WTC11 (cell line): ENCODE measurements at regions not wholly inside any gene's neighbourhood (a gene's known extent, or its start where the extent isn't known, plus 50 kb on each side); places are given as distances from the start of the nearest gene placed in this dataset.

Experiments
- ATAC-seq: fragments of 200-7000 bp; cut with Tn5 transposase; 2 replicates; pipeline ENCODE4 v1.10.0; 2021; ENCODE audit warnings: mild to moderate bottlenecking, moderate library complexity
- CTCF ChIA-PET: fragments of 300-600 bp; sonication (Branson Sonifier 250); formaldehyde crosslinking; loops from one replicate; lab custom pipeline; 2021; ENCODE audit warnings: antibody characterized with exemption; lab: Charles Lee
- POLR2A ChIA-PET: fragments of 350-600 bp; sonication (Branson Sonifier 250); formaldehyde crosslinking; loops from one replicate; lab custom pipeline; 2021; ENCODE audit warnings: antibody characterized with exemption; lab: Charles Lee
- DNase-seq: peaks from one replicate; pipeline ENCODE4 v3.0.0; 2021; ENCODE audit warnings: low spot score
- H3K27ac Mint-ChIP-seq: 2 replicates; pipeline ENCODE4 v1.8.0; 2021; ENCODE audit warnings: mixed read lengths
- H3K27me3 Mint-ChIP-seq: 2 replicates; pipeline ENCODE4 v1.8.0; 2021; ENCODE audit warnings: low read depth, mild to moderate bottlenecking, moderate library complexity, mixed read lengths
- H3K36me3 Mint-ChIP-seq: 2 replicates; pipeline ENCODE4 v1.8.0; 2021; ENCODE audit warnings: mixed read lengths
- H3K4me1 Mint-ChIP-seq: 2 replicates; pipeline ENCODE4 v1.8.0; 2022; ENCODE audit warnings: mixed read lengths
- H3K4me3 Mint-ChIP-seq: 2 replicates; pipeline ENCODE4 v1.8.0; 2021; ENCODE audit warnings: mild to moderate bottlenecking, moderate library complexity, mixed read lengths
- H3K9me3 Mint-ChIP-seq: 2 replicates; pipeline ENCODE4 v1.8.0; 2021; ENCODE audit warnings: mixed read lengths
- ARID4B ChIP-seq: sonication (generic); formaldehyde crosslinking; IDR thresholded peaks from 2 replicates; pipeline ENCODE4 v1.8.0; 2023; ENCODE audit warnings: missing genetic modification reagents, mild to moderate bottlenecking, borderline replicate concordance
- E2F4 ChIP-seq: sonication (generic); formaldehyde crosslinking; IDR thresholded peaks from 2 replicates; pipeline ENCODE4 v1.8.1; 2022; ENCODE audit warnings: low read depth, mild to moderate bottlenecking, moderate library complexity, missing genetic modification reagents, borderline replicate concordance
- IRF1 ChIP-seq: sonication (generic); formaldehyde crosslinking; IDR thresholded peaks from 2 replicates; pipeline ENCODE4 v1.8.0; 2023; ENCODE audit warnings: missing genetic modification reagents
- JAZF1 ChIP-seq: fragments of 250-450 bp; sonication (Bioruptor Pico); IDR thresholded peaks from 2 replicates; pipeline ENCODE4 v1.9.0; 2021; ENCODE audit warnings: moderate library complexity, mild to moderate bottlenecking, inconsistent platforms
- MXD4 ChIP-seq: fragments of 250-450 bp; sonication (Bioruptor Pico); IDR thresholded peaks from 2 replicates; pipeline ENCODE4 v1.8.0; 2021; ENCODE audit warnings: mild to moderate bottlenecking, moderate library complexity, borderline replicate concordance
- MYBL2 ChIP-seq: sonication (generic); formaldehyde crosslinking; IDR thresholded peaks from 2 replicates; pipeline ENCODE4 v1.8.1; 2023; ENCODE audit warnings: mild to moderate bottlenecking, moderate library complexity, missing genetic modification reagents
- OVOL2 ChIP-seq: fragments of 250-450 bp; sonication (Bioruptor Pico); IDR thresholded peaks from 2 replicates; pipeline ENCODE4 v1.9.0; 2021; ENCODE audit warnings: mild to moderate bottlenecking, borderline replicate concordance
- STAT6 ChIP-seq: sonication (generic); formaldehyde crosslinking; conservative IDR thresholded peaks from 2 replicates; pipeline ENCODE4 v1.8.1; 2023; ENCODE audit warnings: mild to moderate bottlenecking, low read depth, missing genetic modification reagents, moderate library complexity
- TEAD1 ChIP-seq: sonication (generic); formaldehyde crosslinking; IDR thresholded peaks from 2 replicates; pipeline ENCODE4 v1.8.0; 2022; ENCODE audit warnings: mild to moderate bottlenecking, missing genetic modification reagents
- ZBTB21 ChIP-seq: sonication (generic); formaldehyde crosslinking; IDR thresholded peaks from 2 replicates; pipeline ENCODE4 v1.8.1; 2023; ENCODE audit warnings: mild to moderate bottlenecking, missing genetic modification reagents, borderline replicate concordance
- ZMAT4 ChIP-seq: fragments of 250-450 bp; sonication (Bioruptor Pico); IDR thresholded peaks from 2 replicates; pipeline ENCODE4 v1.9.0; 2021; ENCODE audit warnings: mild to moderate bottlenecking
- ZNF416 ChIP-seq: fragments of 250-450 bp; sonication (Bioruptor Pico); IDR thresholded peaks from 2 replicates; pipeline ENCODE4 v1.9.0; 2021; ENCODE audit warnings: mild to moderate bottlenecking, inconsistent platforms
- ZNF423 ChIP-seq: fragments of 250-450 bp; sonication (Bioruptor Pico); IDR thresholded peaks from 2 replicates; pipeline ENCODE4 v2.1.2; 2022; ENCODE audit warnings: mild to moderate bottlenecking, moderate library complexity
- TF ChIP-seq, protein P1 (sequence below): sonication (generic); formaldehyde crosslinking; IDR thresholded peaks from 2 replicates; pipeline ENCODE4 v1.8.1; 2023; ENCODE audit warnings: mild to moderate bottlenecking, moderate library complexity, missing genetic modification reagents
- TF ChIP-seq, protein P2 (sequence below): fragments of 250-450 bp; sonication (Bioruptor Pico); IDR thresholded peaks from 2 replicates; pipeline ENCODE4 v1.8.0; 2021; ENCODE audit warnings: mild to moderate bottlenecking
- TF ChIP-seq, protein P3 (sequence below): fragments of 200-600 bp; IDR thresholded peaks from 2 replicates; pipeline ENCODE4 v1.8.0; 2022; ENCODE audit warnings: antibody characterized with exemption
- TF ChIP-seq, protein P4 (sequence below): fragments of 250-450 bp; sonication (Bioruptor Pico); IDR thresholded peaks from 2 replicates; pipeline ENCODE4 v2.1.2; 2022; ENCODE audit warnings: mild to moderate bottlenecking, moderate library complexity

GRCh38 chr2:16060936-16061338, 120.6 kb downstream of the MYCN start:
- Mint-ChIP-seq H3K27me3 (peaks cover 7% of the 10 kb centered on the region), H3K36me3 (peaks cover 38% of the 10 kb centered on the region), H3K27ac (no peak overlapping the region), H3K4me1 (peaks cover 6% of the 10 kb centered on the region), H3K4me3 (no peak overlapping the region), H3K9me3 (peaks cover 54% of the 10 kb centered on the region)
- TF ChIP-seq OVOL2 (CRISPR knock-in tag) = no peak
- no peak for TF ChIP-seq ZNF416 (CRISPR knock-in tag)
- TF ChIP-seq ZBTB21 (CRISPR knock-in tag) = no peak
- no peak for TF ChIP-seq IRF1 (CRISPR knock-in tag)
- TF ChIP-seq, protein P1, sequence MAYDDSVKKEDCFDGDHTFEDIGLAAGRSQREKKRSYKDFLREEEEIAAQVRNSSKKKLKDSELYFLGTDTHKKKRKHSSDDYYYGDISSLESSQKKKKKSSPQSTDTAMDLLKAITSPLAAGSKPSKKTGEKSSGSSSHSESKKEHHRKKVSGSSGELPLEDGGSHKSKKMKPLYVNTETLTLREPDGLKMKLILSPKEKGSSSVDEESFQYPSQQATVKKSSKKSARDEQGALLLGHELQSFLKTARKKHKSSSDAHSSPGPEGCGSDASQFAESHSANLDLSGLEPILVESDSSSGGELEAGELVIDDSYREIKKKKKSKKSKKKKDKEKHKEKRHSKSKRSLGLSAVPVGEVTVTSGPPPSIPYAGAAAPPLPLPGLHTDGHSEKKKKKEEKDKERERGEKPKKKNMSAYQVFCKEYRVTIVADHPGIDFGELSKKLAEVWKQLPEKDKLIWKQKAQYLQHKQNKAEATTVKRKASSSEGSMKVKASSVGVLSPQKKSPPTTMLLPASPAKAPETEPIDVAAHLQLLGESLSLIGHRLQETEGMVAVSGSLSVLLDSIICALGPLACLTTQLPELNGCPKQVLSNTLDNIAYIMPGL (CRISPR knock-in tag) = no peak
- no peak for TF ChIP-seq MYBL2 (CRISPR knock-in tag)
- TF ChIP-seq E2F4 (CRISPR knock-in tag) = no peak
- TF ChIP-seq TEAD1 (CRISPR knock-in tag) = no peak
- TF ChIP-seq, protein P2, sequence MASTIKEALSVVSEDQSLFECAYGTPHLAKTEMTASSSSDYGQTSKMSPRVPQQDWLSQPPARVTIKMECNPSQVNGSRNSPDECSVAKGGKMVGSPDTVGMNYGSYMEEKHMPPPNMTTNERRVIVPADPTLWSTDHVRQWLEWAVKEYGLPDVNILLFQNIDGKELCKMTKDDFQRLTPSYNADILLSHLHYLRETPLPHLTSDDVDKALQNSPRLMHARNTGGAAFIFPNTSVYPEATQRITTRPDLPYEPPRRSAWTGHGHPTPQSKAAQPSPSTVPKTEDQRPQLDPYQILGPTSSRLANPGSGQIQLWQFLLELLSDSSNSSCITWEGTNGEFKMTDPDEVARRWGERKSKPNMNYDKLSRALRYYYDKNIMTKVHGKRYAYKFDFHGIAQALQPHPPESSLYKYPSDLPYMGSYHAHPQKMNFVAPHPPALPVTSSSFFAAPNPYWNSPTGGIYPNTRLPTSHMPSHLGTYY (CRISPR knock-in tag) = no peak
- TF ChIP-seq ZNF423 (CRISPR knock-in tag) = no peak
- TF ChIP-seq, protein P3, sequence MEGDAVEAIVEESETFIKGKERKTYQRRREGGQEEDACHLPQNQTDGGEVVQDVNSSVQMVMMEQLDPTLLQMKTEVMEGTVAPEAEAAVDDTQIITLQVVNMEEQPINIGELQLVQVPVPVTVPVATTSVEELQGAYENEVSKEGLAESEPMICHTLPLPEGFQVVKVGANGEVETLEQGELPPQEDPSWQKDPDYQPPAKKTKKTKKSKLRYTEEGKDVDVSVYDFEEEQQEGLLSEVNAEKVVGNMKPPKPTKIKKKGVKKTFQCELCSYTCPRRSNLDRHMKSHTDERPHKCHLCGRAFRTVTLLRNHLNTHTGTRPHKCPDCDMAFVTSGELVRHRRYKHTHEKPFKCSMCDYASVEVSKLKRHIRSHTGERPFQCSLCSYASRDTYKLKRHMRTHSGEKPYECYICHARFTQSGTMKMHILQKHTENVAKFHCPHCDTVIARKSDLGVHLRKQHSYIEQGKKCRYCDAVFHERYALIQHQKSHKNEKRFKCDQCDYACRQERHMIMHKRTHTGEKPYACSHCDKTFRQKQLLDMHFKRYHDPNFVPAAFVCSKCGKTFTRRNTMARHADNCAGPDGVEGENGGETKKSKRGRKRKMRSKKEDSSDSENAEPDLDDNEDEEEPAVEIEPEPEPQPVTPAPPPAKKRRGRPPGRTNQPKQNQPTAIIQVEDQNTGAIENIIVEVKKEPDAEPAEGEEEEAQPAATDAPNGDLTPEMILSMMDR = no peak
- no peak for TF ChIP-seq ZMAT4 (CRISPR knock-in tag)
- TF ChIP-seq ARID4B = no peak
- TF ChIP-seq, protein P4, sequence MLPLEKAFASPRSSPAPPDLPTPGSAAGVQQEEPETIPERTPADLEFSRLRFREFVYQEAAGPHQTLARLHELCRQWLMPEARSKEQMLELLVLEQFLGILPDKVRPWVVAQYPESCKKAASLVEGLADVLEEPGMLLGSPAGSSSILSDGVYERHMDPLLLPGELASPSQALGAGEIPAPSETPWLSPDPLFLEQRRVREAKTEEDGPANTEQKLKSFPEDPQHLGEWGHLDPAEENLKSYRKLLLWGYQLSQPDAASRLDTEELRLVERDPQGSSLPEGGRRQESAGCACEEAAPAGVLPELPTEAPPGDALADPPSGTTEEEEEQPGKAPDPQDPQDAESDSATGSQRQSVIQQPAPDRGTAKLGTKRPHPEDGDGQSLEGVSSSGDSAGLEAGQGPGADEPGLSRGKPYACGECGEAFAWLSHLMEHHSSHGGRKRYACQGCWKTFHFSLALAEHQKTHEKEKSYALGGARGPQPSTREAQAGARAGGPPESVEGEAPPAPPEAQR (CRISPR knock-in tag) = no peak
- no peak for TF ChIP-seq MXD4
- no peak for TF ChIP-seq JAZF1 (CRISPR knock-in tag)
- no peak for TF ChIP-seq STAT6 (CRISPR knock-in tag)
- ChIA-PET CTCF (no interaction called here), POLR2A (no interaction called here)
- DNase-seq (no peak), ATAC-seq (no peak)
